Smooth muscle cell of the brain vasculature (primary cell): ENCODE measurements at regions not wholly inside any gene's neighbourhood (a gene's known extent, or its start where the extent isn't known, plus 50 kb on each side); places are given as distances from the start of the nearest gene placed in this dataset.
"Not testable (repeated sequence)": the region's sequence is repeated elsewhere in the genome, so short reads cannot be mapped to it uniquely, and the experiment has no call there.

ENCODE experiments used
- DNase-seq: peaks from one replicate; pipeline ENCODE4 v3.0.0-alpha.2; 2012; ENCODE audit warnings: low read depth, low spot score

DNA sequence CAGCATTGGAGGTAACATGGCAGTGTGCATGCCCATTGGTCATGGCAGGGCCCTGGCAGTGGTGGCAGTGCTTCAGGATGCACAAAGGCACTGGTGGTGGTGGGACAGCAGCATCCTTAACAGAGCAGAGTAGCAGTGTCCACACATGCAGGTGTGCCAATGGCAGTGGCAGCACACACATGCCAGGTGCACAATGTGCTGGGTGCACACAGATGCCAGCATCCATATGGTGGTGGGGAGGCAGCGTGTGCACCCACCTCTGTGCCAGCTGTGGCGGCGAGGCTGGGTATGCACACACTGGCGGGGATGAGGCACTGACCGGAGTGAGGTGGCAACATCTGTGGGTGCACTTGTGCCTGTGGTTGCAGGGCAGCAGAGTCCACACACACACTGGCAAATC lies 150.6 kb downstream of the SI start:
- DNase-seq: no peak

DNA sequence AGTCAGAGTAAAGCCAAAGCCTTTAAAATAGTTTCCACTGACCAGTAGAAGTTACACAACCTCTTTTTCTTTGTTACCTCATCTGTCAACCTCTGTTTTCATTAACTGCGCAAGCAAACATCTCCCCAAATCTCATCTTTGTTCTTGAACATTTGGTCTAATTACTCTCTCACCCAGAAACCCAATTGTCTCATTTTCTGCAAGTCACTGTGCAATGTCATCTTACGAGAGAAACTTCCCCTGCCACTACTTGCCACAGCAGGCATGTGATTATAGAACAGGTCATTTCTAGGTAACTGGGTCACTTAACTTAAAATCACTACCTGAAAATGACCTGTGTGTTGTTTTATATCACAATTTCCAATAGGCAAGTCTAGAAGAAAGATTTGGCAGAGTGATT lies 159.4 kb downstream of the SI start:
- no peak for DNase-seq

- DNase-seq: no peak
Observed at GRCh38 chr3:164912916-164913315, 165.4 kb downstream of the SI start.

GRCh38 chr3:164903820-164904451 lies 174.4 kb downstream of the SI start:
- no peak for DNase-seq

DNA sequence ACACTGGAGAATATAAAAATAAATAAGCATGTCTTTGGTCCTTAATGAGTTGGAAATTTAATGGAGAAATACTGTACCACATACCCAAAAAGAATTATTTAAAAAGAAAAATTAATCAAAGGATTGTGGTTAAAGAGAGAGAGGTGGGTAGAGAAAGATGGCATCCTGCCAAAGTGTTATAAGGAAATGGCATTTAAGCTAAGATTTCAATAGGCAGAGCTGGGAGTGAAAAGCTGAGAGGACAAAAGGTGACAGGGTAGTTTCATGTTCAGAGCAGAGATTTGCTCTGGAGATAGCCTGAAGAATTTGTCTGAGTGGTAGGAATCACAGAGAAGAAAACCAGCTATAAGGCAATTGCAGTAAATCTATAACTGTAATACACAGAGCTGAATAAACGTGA lies 181.0 kb downstream of the SI start:
- no peak for DNase-seq

GRCh38 chr3:164890061-164890460 lies 188.2 kb downstream of the SI start:
- DNase-seq: no peak

GRCh38 chr3:164883171-164883570 lies 195.1 kb downstream of the SI start:
- DNase-seq: no peak

GRCh38 chr3:164879201-164879600 lies 199.1 kb downstream of the SI start:
- DNase-seq: no peak

GRCh38 chr3:164864454-164864853 lies 213.8 kb downstream of the SI start:
- DNase-seq: no peak

DNA sequence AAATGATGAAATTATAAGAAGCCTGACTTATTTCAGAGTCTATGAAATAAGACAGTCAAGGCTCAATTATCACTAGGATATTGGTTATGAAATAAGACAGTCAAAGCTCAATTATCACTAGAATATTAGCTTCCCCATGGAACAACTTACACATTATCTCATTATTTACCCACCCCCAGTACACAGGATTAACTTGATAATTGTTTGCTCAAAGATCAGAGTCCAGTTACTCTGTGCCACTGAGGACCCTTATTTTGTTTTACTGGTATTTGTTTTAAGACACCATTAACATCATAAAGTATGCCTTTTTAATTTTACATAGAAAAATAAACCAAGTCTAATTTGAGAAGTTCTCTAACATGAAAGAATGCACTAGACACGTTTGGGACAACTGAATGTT lies 225.4 kb downstream of the SI start:
- DNase-seq: no peak

DNA sequence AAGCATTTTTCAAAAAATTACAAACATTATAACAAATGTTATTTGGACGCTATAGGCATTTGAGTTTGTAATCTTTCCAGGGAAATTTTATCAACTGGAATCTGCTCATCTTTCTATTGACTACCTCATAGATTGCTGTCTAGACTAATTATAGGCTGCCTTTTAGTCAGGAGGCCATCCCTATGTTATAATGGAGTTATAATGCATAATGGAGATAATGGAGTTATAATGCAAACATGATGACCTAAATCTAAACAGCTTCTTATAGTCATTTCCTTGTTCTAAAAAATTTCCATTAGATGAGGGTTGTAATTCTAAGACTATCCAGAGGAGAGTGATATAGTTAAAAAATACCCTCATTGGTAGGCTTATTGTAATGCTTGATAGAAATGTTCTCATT lies 226.4 kb downstream of the SI start:
- no peak for DNase-seq

DNA sequence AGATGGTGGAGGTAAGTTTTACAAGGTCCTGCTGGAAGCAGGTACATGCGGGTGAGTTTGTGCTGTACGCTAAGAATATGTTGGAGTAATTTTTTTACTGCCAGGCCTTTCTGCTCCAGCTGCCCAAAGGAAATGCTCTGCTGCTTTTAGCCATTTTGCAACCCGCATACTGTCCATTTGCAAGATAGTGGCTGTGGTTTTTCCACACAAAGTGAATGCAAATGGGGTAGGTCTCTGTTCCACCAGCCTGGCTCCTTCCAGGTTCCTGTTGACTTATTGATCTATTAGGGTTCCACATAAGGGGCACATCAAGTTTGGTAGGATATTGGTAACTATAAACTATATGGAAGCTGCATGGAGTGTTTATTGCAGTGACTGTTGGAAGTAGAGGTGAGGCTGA lies 227.1 kb downstream of the SI start:
- no peak for DNase-seq

DNA sequence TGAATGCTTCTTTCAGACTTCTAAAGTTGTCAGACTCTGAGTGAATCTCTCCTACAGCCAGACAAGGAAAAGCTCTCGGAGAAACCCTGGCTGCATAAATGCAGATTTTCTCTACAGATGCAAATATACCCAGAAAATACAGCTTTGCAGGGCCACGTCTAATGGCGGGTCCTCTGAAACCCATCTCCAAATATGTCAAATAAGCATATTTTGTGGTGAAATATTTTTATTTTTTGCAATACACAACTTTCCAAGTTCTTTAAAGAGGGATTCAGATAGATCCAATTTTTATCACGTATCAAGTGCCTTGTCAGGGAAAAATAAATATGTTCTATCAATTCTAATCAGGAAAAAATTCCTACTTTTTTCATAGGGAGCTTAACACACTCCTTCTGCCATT lies 229.4 kb downstream of the SI start:
- DNase-seq: no peak

DNA sequence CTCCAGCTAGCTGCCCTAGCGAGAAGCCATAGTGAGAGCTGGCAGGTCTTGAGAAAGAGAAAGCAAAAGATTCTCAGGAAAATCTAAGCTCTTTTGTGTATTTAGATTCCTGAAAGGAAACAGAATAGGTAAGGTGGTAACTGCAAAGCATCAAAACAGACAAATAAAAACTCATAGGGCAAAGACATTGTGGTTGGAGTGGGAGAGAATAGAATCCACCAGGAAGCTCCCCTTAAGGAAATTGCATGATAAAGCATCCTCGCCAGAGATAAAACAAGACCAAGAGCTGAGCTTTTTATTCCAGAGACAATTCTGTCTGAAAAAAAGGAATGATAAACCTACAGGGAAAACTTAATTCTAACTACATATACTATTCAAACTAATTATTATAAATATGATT lies 232.6 kb downstream of the SI start:
- DNase-seq: no peak

GRCh38 chr3:164832216-164832615 lies 246.1 kb downstream of the SI start:
- no peak for DNase-seq

DNA sequence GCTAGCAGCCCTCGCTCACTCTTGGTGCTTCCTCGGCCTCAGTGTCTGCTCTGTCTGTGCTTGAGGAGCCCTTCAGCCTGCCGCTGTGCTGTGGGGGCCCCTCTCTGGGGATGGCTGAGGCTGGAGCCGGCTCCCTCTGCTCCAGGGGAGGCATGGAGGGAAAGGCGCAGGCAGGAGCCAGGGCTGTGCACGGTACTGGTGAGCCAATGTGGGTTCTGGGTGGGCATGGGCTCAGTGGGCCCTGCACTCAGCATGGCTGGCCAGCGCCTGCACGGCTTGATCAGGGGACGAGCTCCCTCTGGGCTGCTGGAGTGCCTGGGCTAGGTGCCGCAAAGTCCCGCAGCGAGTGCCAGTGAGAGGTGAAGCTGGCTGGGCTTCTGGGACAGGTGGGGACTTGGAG lies 260.0 kb downstream of the SI start:
- no peak for DNase-seq

DNA sequence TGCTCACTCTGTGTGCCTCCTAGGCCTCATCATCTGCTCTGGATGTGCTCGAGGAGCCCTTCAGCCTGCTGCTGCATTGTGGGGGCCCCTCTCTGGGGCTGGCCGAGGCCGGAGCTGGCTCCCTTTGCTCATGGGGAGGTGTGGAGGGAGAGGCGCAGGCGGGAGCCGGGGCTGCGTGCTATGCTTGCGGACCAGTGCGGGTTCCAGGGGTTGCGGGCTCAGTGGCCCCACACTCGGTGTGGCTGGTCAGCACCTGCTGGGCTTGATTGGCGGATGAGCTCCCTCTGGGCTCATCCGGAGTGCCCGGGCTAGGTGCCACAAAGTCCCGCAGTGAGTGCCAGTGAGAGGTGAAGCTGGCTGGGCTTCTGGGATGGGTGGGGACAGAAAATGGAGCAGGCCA lies 264.2 kb downstream of the SI start:
- DNase-seq: no peak

GRCh38 chr3:164812042-164812441 lies 266.3 kb downstream of the SI start:
- no peak for DNase-seq

- no peak for DNase-seq
Observed at GRCh38 chr3:164806188-164806587, 272.1 kb downstream of the SI start.

GRCh38 chr3:164794099-164794498 lies 284.2 kb downstream of the SI start:
- no peak for DNase-seq

DNA sequence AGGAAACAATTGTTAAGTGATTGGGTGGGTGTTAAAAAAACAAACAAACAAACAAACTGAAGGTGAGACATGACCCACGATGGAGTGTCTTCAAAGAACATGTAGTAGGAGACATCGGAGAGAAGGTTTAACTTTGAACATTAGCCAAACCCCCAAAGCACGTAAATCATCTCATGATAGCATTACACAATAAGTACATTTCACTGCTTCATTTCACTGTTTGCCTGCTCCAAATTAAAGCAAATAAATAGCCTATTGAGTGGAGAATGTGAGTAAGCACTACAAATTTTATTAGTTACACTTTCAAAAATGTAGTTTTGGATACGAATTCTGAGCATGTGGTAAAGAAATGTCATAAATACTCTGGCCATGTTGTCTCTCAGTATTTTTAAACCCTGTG lies 287.0 kb downstream of the SI start:
- DNase-seq: no peak

- not testable (repeated sequence) for DNase-seq
Observed at GRCh38 chr3:164784407-164784806, 293.9 kb downstream of the SI start.

GRCh38 chr3:164781755-164782154 lies 296.5 kb downstream of the SI start:
- no peak for DNase-seq

GRCh38 chr3:164779816-164780215 lies 298.5 kb downstream of the SI start:
- DNase-seq: no peak
